Right forelimb (tissue), 1 donor: ENCODE measurements at regions not wholly inside any gene's neighbourhood (a gene's known extent, or its start where the extent isn't known, plus 50 kb on each side); places are given as distances from the start of the nearest gene placed in this dataset.

Experiments used
- DNase-seq: peaks from one replicate; pipeline ENCODE4 v3.0.0-alpha.2; 2018

- no peak for DNase-seq
Measured at GRCh38 chr2:64345998-64346397, 108.0 kb upstream of the LGALSL start.

GRCh38 chr2:64348386-64349130, 105.4 kb upstream of the LGALSL start:
- no peak for DNase-seq

GRCh38 chr2:64349131-64349530, 104.8 kb upstream of the LGALSL start:
- DNase-seq, result no peak

GRCh38 chr2:64350996-64351395, 103.0 kb upstream of the LGALSL start:
- no peak for DNase-seq

- no peak for DNase-seq
Measured at GRCh38 chr2:64352292-64352691, 101.7 kb upstream of the LGALSL start.

GRCh38 chr2:64354857-64355680, 98.9 kb upstream of the LGALSL start:
- DNase-seq, result no peak

- no peak for DNase-seq
Measured at GRCh38 chr2:64356906-64357305, 97.1 kb upstream of the LGALSL start.

GRCh38 chr2:64359171-64359891, 94.6 kb upstream of the LGALSL start:
- DNase-seq, result peak; percentile 36

GRCh38 chr2:64359892-64360657, 93.9 kb upstream of the LGALSL start:
- peak; percentile 47 for DNase-seq

- DNase-seq, result peak; percentile 25
Measured at GRCh38 chr2:64361151-64361938, 92.6 kb upstream of the LGALSL start.

- DNase-seq, result peak; percentile 11
Measured at GRCh38 chr2:64362562-64363026, 91.4 kb upstream of the LGALSL start.

GRCh38 chr2:64363140-64363539, 90.8 kb upstream of the LGALSL start:
- DNase-seq, result peak; percentile 12

GRCh38 chr2:64363848-64364247, 90.1 kb upstream of the LGALSL start:
- DNase-seq, result no peak

GRCh38 chr2:64367444-64368232, 86.3 kb upstream of the LGALSL start:
- DNase-seq, result peak; percentile 27

- DNase-seq, result peak; percentile 26
Measured at GRCh38 chr2:64369706-64370105, 84.3 kb upstream of the LGALSL start.

GRCh38 chr2:64371727-64372126, 82.2 kb upstream of the LGALSL start:
- DNase-seq, result peak; percentile 10

GRCh38 chr2:64374686-64375085, 79.3 kb upstream of the LGALSL start:
- DNase-seq, result peak; percentile 46

GRCh38 chr2:64376926-64377325, 77.0 kb upstream of the LGALSL start:
- peak; percentile 22 for DNase-seq

- peak; percentile 27 for DNase-seq
Measured at GRCh38 chr2:64379186-64379585, 74.8 kb upstream of the LGALSL start.

- DNase-seq, result no peak
Measured at GRCh38 chr2:64380853-64381527, 73.0 kb upstream of the LGALSL start.
